GM18951 (cell line): ENCODE measurements at regions not wholly inside any gene's neighbourhood (a gene's known extent, or its start where the extent isn't known, plus 50 kb on each side); places are given as distances from the start of the nearest gene placed in this dataset.
"Not testable (repeated sequence)": the region's sequence is repeated elsewhere in the genome, so short reads cannot be mapped to it uniquely, and the experiment has no call there.

Experiments
- POLR2A ChIP-seq: IDR thresholded peaks from 4 replicates; pipeline ENCODE4 v1.6.1; 2011; ENCODE audit warnings: mild to moderate bottlenecking; ENCODE audit not compliant: insufficient read length, insufficient read depth; ENCODE audit errors: extremely low read depth
- in situ Hi-C: fragments of 300-500 bp; cut with MboI; formaldehyde crosslinking; loops from one replicate; pipeline ENCODE4 v1.12.0; 2022; ENCODE audit warnings: low sequenced_read_pairs, mixed read lengths, inconsistent platforms; ENCODE audit not compliant: unreplicated experiment

DNA sequence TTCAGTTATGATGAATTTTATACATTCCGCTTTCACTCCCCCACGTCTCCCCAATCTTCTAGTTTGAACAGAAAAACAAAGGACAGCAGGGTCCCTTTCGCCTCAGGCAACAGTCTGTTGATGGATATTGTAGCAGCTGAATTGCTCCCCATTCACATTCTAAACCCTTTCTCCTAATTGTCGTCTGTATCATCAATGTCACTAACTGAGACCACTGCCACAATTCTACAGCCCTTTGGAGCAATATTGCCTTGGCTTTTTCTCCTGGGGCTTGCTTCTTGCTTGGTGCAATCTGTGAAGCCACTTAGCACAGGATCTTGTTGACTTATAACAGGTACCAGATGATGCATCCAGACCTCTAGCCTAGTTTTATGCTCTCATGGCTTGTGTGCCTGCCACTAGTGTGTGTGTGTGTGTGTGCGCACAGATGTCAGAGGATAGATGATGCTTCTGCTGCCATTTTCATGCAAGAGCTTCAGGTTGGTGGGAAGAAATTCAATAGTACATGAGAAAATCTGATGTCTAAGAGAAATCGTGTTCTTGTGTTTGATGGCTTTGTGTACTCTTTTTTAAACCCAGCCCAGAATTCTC lies 195.2 kb upstream of the ISL1 start:
- TF ChIP-seq POLR2A = no peak
- in situ Hi-C loops = no loop called here

DNA sequence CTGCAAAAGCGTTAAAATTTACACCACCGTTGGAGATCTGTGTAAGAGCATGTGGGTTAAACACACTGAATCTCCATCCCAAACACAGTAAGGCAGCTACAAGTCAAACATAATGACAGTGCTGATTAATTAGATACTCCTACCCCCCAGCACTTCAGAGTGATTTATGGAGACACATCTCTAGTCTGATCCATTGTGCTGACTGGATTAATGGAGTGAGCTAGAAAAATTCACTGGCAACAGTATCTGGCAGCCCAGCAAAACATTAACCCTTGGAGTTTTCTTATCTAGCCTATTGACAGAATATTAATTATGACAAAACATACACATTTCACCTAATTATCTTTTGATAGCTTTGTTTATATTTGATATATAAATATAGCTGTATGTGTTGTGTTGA lies 188.6 kb upstream of the ISL1 start:
- no peak for TF ChIP-seq POLR2A
- in situ Hi-C loops = no loop called here

DNA sequence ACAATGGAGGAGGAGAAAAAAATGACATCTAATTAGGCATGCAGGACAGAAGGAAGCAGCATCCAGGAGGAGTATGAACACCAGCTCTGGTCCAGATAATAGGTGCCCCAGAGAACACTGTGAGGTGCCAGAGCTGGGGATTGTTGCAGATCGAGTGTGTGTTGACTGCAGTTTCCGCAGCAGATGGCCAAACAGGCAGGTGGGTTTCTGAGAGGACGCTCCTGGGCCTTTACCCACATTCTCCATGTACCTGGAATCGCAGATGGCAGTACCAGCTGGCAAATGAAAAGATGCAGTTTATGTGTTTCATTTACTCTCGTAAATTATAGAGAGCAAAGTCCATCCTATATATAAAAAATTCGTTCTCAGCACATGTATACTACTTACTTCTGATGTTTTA lies 182.2 kb upstream of the ISL1 start:
- in situ Hi-C loops = no loop called here
- TF ChIP-seq POLR2A = no peak

DNA sequence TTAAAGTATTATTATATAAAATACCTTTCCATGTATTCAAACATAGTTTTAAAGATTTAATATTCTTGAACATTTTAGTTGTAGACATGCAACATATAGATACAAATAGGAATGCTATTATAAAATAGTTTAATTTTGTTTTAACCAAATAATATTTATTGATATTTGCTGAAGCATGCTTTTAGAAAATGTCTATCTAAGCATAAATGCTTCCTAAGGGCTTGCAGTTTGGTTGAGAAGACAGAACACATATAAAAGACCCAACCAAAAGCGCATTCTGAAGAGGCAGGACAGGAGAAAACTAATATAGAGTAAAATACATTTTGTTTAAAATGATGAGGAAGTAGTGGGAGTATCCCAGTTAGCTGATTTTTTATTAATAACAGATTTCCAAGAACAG lies 181.5 kb upstream of the ISL1 start:
- in situ Hi-C loops = no loop called here
- no peak for TF ChIP-seq POLR2A

DNA sequence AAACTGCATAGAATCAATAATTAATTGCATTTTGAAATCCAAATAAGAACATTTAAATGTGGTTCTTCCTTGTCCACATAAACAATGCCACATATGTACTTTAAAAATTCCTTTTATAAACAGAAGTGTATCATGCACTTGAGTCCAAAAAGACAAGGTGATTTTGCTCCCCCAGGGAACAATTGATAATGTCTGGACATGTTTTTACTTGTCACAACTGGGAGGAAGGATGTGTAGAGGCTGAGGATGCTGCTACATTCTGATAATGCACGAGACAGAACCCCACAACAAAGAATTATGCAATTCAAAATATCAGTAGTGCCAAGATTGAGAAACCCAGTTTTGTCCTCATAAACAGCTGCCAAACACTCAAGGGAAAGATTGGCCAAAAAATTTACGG lies 181.1 kb upstream of the ISL1 start:
- in situ Hi-C loops = no loop called here
- TF ChIP-seq POLR2A = no peak

DNA sequence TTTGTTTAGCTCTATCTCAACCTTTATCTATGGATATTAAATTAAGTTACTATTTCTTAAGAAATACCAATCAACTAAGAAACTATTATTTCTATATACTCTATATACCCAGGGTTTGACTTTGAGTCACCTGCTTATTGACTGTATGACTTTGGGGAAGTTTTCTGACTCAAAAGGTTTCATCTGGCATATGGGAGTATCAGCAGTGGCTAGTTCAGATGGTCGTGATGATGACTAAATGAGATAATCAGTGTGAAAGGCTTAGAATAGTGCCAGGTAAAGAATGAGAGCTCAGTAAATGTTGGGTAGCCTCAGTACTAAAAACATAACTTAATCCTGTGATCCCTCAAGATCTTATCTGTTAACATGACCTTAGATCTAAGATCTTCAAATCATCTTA lies 179.7 kb upstream of the ISL1 start:
- in situ Hi-C loops = no loop called here
- no peak for TF ChIP-seq POLR2A

DNA sequence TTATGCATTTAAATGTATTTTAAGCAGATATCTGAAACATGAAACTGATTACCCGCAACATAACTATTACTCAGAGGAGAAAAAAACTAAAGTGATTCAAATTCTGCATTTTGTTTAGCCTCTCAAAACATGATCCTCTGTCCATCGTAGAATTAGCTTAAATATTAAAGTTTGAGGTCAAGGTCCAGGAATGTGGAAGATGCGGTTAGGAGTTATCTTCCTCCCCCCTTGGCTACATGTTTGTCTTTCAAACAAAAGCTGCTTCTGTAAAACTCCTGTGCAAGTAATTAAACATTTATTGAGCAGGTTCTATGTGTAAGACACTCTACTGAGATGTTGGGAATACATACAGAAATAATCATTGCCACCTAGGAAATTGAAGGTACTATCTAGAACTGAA lies 175.0 kb upstream of the ISL1 start:
- in situ Hi-C loops = no loop called here
- TF ChIP-seq POLR2A = no peak

DNA sequence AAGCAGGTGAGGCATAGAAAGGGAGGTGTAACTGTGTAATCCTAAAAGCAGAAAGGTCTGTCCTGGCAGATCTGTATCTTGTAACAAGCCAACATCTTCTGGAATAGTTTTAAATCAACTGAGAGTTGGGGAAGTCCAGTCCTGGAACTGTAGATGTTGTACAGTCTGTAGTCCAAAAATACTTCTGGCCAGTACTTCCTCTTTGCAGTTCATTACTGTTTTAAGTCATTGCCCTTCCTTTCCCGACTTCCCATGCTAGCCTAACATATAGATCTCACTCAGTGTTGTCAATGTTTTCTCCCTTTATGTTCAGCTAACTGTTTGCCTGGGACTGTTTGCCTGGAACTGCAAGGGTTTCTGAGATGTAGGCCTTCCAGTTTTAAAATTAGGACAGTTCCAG lies 168.5 kb upstream of the ISL1 start:
- TF ChIP-seq POLR2A = no peak
- in situ Hi-C loops = no loop called here

DNA sequence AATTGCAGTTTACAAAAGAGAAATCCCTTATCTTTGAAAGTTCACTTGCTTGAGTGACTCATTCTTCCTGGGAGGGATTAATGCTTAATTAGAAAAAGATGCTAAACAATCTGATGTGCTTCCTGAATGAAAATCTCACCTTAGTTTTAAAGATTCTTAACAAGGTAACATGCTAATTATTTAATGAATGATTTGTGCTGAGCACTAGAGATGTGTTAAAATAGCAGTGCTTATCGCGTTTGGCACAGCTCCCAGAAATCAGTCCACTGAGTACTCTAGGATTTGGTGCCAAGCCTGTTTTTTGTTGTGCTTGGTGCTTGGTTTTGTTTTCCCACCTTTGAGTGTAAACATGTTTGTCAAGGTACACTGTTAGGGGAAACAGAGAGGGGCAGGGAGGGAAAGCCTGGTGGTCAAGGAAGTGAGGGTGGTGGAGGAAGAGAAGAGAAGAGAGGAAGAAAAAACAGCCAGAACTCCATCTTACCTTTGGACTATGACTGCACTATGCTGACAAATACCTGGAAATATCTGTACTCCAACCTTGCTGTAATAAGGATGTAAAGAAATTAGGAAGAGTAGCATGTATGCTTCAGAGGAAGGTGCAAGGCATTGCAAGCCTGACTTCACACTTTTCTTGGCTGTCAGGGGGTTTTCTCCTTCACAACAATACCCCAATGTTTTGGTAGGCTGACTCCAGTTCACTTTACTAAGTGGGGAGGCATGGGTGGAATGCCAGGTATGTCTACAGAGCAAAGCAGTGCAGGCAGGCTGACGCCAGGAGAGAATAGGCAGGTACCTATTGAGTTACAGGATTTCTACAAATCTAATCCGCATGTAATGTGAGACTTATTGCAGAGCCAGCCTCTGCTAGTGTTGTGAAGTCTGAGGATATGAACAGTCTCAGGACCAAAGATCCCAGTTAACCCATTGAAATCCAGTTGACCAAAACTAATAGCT lies 157.2 kb upstream of the ISL1 start:
- TF ChIP-seq POLR2A = no peak
- in situ Hi-C loops = no loop called here

DNA sequence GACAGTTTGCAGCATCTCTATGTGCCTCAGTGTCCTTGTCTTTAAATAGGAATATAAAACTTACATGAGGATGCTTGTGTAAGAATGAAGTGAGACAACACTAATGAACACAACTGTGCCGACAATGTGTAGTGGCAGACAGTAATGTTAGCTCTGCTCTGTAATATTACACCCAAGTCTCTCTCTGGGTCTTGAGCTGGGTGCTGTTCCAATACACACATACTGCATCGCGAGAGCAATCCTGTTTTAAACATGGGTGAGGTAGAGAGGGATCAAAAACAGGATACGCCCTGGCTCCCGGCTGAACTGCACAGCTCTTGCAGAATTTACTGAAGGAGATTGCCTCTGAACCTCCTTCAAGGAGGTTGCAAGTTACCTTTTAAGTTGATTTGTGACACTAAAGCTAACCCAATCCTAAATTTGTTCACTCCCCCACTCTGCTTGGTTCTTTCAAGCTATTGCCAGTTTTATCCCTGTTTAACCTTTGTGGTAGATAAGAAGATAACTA lies 155.2 kb upstream of the ISL1 start:
- TF ChIP-seq POLR2A = no peak
- in situ Hi-C loops = no loop called here

DNA sequence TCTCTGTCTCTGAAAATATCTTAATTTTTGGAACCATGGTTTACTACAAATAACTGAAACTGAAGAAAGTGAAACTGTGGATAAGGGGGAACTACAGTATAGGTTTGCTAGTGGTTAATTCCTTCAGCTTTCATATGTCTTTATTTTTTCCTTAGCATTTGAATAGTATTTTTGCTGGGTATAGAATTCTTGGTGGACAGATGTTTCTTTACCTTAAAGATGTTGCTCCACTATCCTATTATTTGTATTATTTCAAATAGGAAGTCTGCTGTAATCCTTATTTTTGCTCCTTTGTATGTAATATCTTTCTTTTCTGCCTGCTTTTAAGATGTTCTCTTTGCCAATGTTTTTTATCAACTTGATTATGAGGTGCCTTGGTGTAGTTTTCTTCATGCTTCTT lies 152.9 kb upstream of the ISL1 start:
- TF ChIP-seq POLR2A = no peak
- in situ Hi-C loops = no loop called here

DNA sequence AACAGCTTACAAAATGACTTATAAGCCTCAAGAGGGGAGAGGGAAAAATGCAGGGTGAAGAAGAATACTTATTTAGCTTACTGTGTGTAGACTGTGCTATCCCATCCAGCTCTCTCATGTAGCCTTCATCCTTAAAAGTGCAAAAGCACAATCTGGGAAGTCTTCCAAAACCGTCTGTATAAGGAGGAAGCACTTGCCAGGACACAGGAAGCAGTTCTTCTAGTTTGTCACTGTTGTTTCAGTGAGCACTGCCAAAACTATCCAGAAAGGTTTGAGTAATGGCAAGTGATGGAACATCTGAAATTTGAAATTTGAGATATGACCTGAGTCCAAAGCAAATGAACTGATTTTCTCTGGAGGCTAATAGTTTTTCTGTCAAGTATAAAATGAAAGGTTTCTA lies 140.8 kb upstream of the ISL1 start:
- no peak for TF ChIP-seq POLR2A
- in situ Hi-C loops = no loop called here

DNA sequence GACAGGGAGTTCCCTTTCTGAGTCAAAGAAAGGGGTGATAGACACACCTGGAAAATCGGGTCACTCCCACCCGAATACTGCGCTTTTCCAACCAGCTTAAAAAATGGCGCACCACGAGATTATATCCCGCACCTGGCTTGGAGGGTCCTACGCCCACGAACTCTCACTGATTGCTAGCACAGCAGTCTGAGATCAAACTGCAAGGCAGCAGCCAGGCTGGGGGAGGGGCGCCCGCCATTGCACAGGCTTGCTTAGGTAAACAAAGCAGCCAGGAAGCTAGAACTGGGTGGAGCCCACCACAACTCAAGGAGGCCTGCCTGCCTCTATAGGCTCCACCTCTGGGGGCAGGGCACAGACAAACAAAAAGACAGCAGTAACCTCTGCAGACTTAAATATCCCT lies 132.3 kb upstream of the ISL1 start:
- in situ Hi-C loops = not testable (repeated sequence)

DNA sequence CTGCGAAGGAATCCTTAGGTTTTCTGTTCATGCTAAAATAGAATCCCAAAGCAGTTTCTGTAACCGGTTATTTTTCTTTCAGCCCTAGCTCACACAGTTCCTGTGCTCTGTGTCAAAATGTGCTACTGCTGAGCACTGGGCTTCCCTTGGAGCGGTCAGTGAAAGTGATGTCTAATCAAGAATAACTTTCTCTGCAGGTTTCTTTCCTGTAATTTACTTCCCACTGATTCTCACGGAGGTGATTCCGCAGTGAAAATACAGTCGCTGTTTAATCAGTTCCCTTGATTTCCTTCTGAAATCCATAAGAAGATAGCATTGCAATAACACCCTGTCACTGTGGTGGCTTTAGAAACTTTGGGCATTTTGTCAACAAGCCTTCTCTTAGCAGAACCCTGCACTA lies 112.0 kb upstream of the ISL1 start:
- in situ Hi-C loops = no loop called here
- no peak for TF ChIP-seq POLR2A

DNA sequence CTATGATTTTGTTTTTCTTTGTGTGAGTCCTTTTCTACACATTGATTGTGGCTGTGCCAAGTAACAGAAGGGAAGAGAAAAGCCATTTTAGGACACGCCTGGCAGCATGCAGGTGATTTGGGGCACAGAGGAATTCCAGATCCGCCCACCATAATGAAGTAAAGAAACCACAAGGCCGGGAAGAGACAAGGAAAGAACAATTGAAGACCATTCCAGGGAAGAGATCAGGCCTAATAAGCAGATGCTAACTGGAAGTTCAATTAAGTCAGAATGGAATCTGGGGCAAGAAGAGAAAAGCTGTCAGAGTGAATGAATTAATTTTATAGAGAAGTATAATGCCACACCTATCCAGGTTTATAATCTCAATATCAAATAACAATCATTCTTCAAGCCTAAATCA lies 110.2 kb upstream of the ISL1 start:
- in situ Hi-C loops = no loop called here
- no peak for TF ChIP-seq POLR2A

DNA sequence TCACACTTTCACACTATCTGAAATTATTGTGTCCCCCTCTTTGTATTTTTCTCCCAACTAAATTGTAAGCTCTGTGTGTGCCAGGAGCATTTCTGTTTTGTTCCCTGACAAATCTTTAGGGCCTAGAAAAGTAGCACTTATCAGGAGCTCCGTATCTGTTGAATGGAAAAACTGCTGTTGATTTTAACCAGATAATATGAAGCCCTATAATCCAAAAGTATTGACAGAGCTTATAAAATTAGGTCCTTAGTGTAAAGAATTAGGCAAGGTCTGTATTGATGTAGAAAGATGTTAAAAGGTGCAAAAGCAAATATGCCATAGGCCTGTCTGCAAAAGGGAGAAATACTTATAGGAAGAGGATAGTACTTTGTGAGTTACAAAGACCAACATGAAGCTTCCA lies 109.4 kb upstream of the ISL1 start:
- in situ Hi-C loops = no loop called here
- no peak for TF ChIP-seq POLR2A
